ENCODE measurements at regions not wholly inside any gene's neighbourhood (a gene's known extent, or its start where the extent isn't known, plus 50 kb on each side); places are given as distances from the start of the nearest gene placed in this dataset.

DNA sequence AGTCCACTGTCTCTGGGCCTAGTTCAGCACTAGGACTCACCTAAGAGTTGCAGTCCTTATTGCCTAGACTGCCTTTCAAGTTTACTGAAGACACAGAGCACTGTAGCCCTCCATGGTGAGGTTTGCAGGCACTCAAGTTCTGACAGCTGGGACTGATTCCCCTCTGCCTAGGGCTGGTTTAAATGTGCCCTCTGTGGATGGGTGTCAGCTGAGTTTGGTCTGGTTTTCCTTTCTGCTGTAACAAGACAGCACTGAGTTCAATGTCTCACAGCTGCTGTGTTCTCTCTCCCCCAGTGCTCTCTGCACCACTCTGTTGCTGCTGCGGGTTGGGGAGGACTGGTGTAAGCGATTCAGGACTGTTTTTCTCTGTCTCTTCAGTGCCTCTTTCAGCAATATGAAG, 75.2 kb upstream of the C1orf21 start:
- TF ChIP-seq, protein P1, sequence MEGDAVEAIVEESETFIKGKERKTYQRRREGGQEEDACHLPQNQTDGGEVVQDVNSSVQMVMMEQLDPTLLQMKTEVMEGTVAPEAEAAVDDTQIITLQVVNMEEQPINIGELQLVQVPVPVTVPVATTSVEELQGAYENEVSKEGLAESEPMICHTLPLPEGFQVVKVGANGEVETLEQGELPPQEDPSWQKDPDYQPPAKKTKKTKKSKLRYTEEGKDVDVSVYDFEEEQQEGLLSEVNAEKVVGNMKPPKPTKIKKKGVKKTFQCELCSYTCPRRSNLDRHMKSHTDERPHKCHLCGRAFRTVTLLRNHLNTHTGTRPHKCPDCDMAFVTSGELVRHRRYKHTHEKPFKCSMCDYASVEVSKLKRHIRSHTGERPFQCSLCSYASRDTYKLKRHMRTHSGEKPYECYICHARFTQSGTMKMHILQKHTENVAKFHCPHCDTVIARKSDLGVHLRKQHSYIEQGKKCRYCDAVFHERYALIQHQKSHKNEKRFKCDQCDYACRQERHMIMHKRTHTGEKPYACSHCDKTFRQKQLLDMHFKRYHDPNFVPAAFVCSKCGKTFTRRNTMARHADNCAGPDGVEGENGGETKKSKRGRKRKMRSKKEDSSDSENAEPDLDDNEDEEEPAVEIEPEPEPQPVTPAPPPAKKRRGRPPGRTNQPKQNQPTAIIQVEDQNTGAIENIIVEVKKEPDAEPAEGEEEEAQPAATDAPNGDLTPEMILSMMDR (conservative IDR thresholded peaks at IDR 0.05), result no peak
- H3K27ac ChIP-seq, result no peak overlapping the region

DNA sequence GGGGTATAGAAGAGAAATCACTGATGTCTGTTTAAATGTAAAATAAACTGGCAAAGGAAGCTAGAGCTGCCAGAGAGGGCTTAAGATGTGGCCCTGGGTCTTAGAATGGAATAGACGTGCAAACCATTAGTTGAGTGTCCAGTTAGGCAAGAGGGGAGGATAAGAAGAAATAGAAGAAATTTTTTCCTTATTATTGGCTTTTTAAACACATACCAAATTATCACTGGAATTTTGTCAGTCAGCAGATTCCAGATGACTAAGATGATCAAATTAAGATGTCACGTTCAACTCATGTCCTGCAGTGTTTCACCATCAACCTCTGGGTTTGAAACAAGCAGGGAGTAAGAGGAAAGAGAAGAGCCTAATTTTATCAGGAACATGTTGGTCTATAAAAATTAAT, 71.6 kb upstream of the C1orf21 start:
- TF ChIP-seq, protein P1 (conservative IDR thresholded peaks at IDR 0.05), result no peak
- H3K27ac ChIP-seq, result no peak overlapping the region

DNA sequence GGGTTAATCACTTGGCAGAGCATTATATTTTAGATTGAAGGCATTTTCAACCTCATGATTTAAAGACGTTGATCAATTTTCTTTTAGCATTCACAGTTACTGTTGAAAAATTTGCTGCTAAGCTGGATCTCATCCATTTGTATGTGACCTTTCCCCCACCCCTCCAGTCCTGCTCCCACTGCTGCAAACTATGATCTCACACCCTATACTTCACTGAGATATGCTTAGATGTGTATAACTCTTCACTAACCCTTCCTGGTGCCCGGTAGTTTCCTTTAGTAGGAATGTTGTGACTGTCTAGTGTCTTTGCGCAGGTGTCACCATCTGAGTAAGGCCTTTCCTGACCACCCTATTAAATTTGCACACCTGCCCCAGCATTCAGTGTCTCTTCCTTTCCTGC, 67.0 kb upstream of the C1orf21 start:
- no peak overlapping the region for H3K27ac ChIP-seq
- TF ChIP-seq, protein P1 (conservative IDR thresholded peaks at IDR 0.05), result no peak

DNA sequence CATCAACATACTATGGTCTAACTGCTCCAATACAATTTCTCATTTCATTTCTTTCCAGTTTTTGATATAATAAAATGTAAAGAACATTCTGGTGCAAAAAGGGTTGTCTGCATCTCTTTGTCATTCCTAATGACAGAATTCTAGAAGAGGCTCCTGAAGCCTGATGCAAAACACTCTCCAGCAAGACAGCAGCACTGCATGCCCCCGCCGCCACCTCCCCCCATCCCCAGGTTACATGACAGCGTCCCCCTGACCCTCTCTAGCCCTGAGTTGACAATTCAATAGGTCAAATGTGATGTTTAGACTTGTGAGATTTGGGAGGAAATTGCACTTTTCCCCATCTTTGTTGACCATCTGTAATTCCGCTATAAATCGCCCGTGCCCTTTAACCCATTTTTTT, 64.6 kb upstream of the C1orf21 start:
- TF ChIP-seq, protein P1 (conservative IDR thresholded peaks at IDR 0.05), result no peak
- no peak overlapping the region for H3K27ac ChIP-seq

DNA sequence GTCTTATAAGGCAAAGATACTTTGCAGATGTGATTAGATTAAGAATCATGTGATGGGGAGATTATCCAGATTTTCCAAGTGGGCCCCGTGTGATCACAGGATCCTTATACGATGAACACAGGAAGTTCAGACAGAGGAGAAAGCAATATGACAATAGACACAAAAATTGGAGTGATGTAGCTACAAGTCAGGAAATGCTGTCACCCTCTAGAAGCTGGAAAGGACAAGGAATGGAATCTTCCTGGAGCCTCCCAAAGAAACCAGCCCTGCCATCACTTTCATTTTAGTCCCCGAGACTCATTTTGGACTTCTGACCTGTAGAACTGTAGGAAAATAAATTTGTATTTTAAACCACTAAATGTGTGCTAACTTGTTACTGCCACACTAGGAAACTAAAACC, 61.9 kb upstream of the C1orf21 start:
- TF ChIP-seq, protein P1 (conservative IDR thresholded peaks at IDR 0.05), result no peak
- no peak overlapping the region for H3K27ac ChIP-seq

DNA sequence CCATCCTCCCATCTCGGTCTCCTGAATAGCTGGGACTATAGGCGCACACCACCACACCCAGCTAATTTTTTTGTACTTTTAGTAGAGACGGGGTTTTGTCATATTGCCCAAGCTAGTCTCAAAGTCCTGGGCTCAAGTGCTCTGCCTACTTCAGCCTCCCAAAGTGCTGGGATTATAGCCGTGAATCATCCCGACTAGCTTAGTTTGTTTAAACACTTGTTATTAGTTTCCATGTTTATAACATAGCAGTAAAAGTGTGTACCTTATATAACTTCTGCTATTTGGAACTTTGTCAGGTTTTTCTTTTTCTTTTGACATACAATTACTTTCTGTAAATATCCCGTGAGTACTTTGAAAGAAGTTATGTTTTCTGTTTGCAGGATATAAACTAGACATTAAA, 60.6 kb upstream of the C1orf21 start:
- TF ChIP-seq, protein P1 (conservative IDR thresholded peaks at IDR 0.05), result no peak
- H3K27ac ChIP-seq, result no peak overlapping the region

DNA sequence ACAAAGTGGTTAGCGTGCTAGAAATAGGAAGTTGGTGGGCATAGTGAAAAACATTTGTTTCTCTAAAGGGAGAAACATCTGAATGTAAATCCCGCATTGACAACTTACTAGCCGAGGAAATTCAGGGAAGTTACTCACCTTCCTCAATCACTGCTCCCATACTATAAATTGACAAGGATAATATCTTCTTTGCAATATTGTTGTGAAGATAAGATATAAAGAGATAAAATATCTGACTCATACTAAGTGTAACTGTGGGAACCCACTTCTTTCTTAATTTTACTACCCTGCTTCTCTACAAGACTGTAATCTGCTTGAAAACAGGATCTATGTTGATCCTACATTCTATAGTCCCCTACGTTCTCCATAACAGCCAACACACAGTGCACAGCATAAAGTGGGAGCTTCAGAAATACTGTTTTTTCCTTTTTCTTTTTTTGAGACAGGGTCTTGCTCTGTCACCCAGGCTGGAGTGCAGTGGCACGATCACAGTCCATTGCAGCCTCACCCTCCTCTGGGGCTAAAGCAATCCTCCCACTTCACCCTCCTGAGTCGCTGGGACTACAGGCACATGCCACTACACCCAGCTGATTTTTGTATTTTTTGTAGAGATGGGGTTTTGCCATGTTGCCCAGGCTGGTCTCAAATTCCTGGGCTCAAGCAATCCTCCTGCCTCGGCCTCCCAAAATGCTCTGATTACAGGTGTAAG, 57.4 kb upstream of the C1orf21 start:
- no peak overlapping the region for H3K27ac ChIP-seq
- TF ChIP-seq, protein P1 (conservative IDR thresholded peaks at IDR 0.05), result no peak

All from VCaP (cell line).